ENCODE measurements at regions not wholly inside any gene's neighbourhood (a gene's known extent, or its start where the extent isn't known, plus 50 kb on each side); places are given as distances from the start of the nearest gene placed in this dataset.

GRCh38 chr6:139841794-139842215, 467.4 kb upstream of the CITED2 start:
- Mint-ChIP-seq H3K27ac (no peak overlapping the region), H3K36me3 (no peaks in the 10 kb centered on the region), H3K4me3 (no peak overlapping the region), H3K9me3 (no peaks in the 10 kb centered on the region), H3K27me3 (no peaks in the 10 kb centered on the region), H3K4me1 (no peaks in the 10 kb centered on the region)
- DNase-seq: no peak
- CTCF ChIA-PET: no interaction called here

GRCh38 chr6:139839506-139840156, 465.2 kb upstream of the CITED2 start:
- DNase-seq: no peak
- CTCF ChIA-PET: no interaction called here
- H3K9me3 Mint-ChIP-seq: no peaks in the 10 kb centered on the region
- no peaks in the 10 kb centered on the region for H3K36me3 Mint-ChIP-seq
- no peaks in the 10 kb centered on the region for H3K27me3 Mint-ChIP-seq
- H3K4me1 Mint-ChIP-seq: no peaks in the 10 kb centered on the region
- no peak overlapping the region for H3K4me3 Mint-ChIP-seq
- no peak overlapping the region for H3K27ac Mint-ChIP-seq

- DNase-seq: no peak
- H3K27ac Mint-ChIP-seq: no peak overlapping the region
- H3K4me1 Mint-ChIP-seq: no peaks in the 10 kb centered on the region
- CTCF ChIA-PET: no interaction called here
- no peaks in the 10 kb centered on the region for H3K9me3 Mint-ChIP-seq
- no peaks in the 10 kb centered on the region for H3K27me3 Mint-ChIP-seq
- H3K36me3 Mint-ChIP-seq: no peaks in the 10 kb centered on the region
- H3K4me3 Mint-ChIP-seq: no peak overlapping the region
Observed at GRCh38 chr6:139834232-139834631, 459.8 kb upstream of the CITED2 start.

- H3K27ac Mint-ChIP-seq: no peak overlapping the region
- no peaks in the 10 kb centered on the region for H3K9me3 Mint-ChIP-seq
- CTCF ChIA-PET: no interaction called here
- no peaks in the 10 kb centered on the region for H3K36me3 Mint-ChIP-seq
- H3K27me3 Mint-ChIP-seq: no peaks in the 10 kb centered on the region
- no peak overlapping the region for H3K4me3 Mint-ChIP-seq
- no peaks in the 10 kb centered on the region for H3K4me1 Mint-ChIP-seq
- no peak for DNase-seq
Observed at GRCh38 chr6:139833592-139833991, 459.1 kb upstream of the CITED2 start.

- CTCF ChIA-PET: no interaction called here
- H3K27me3 Mint-ChIP-seq: no peaks in the 10 kb centered on the region
- H3K9me3 Mint-ChIP-seq: no peaks in the 10 kb centered on the region
- DNase-seq: no peak
- no peak overlapping the region for H3K4me3 Mint-ChIP-seq
- no peaks in the 10 kb centered on the region for H3K36me3 Mint-ChIP-seq
- H3K27ac Mint-ChIP-seq: no peak overlapping the region
- no peaks in the 10 kb centered on the region for H3K4me1 Mint-ChIP-seq
Observed at GRCh38 chr6:139832493-139833305, 458.3 kb upstream of the CITED2 start.

- H3K4me1 Mint-ChIP-seq: no peaks in the 10 kb centered on the region
- no peak overlapping the region for H3K4me3 Mint-ChIP-seq
- CTCF ChIA-PET: no interaction called here
- DNase-seq: no peak
- no peaks in the 10 kb centered on the region for H3K27me3 Mint-ChIP-seq
- H3K36me3 Mint-ChIP-seq: no peaks in the 10 kb centered on the region
- H3K9me3 Mint-ChIP-seq: no peaks in the 10 kb centered on the region
- H3K27ac Mint-ChIP-seq: no peak overlapping the region
Observed at GRCh38 chr6:139829576-139829975, 455.1 kb upstream of the CITED2 start.

GRCh38 chr6:139828751-139829519, 454.5 kb upstream of the CITED2 start:
- Mint-ChIP-seq H3K27me3 (no peaks in the 10 kb centered on the region), H3K4me1 (no peaks in the 10 kb centered on the region), H3K4me3 (no peak overlapping the region), H3K9me3 (no peaks in the 10 kb centered on the region), H3K36me3 (no peaks in the 10 kb centered on the region), H3K27ac (no peak overlapping the region)
- CTCF ChIA-PET: no interaction called here
- no peak for DNase-seq

GRCh38 chr6:139825935-139826374, 451.5 kb upstream of the CITED2 start:
- Mint-ChIP-seq H3K36me3 (no peaks in the 10 kb centered on the region), H3K4me1 (no peaks in the 10 kb centered on the region)

GRCh38 chr6:139824864-139825263, 450.4 kb upstream of the CITED2 start:
- Mint-ChIP-seq H3K27ac (no peak overlapping the region), H3K9me3 (no peaks in the 10 kb centered on the region), H3K36me3 (no peaks in the 10 kb centered on the region), H3K4me1 (no peaks in the 10 kb centered on the region), H3K4me3 (no peak overlapping the region), H3K27me3 (no peaks in the 10 kb centered on the region)
- CTCF ChIA-PET: no interaction called here
- DNase-seq: no peak

More at GRCh38 chr6:139825935-139826374, 451.5 kb upstream of the CITED2 start:
- no peaks in the 10 kb centered on the region for H3K27me3 Mint-ChIP-seq
- no peak overlapping the region for H3K4me3 Mint-ChIP-seq
- CTCF ChIA-PET: interaction anchor here (0.5 kb wide), 1 partner anchor 130 kb away, joined by 3 read pairs; no protein-coding TSS in a partner anchor
- H3K9me3 Mint-ChIP-seq: no peaks in the 10 kb centered on the region
- no peak overlapping the region for H3K27ac Mint-ChIP-seq
- no peak for DNase-seq

GRCh38 chr6:139823808-139824126, 449.3 kb upstream of the CITED2 start:
- H3K27ac Mint-ChIP-seq: no peak overlapping the region
- CTCF ChIA-PET: no interaction called here
- H3K4me3 Mint-ChIP-seq: no peak overlapping the region
- no peaks in the 10 kb centered on the region for H3K9me3 Mint-ChIP-seq
- H3K27me3 Mint-ChIP-seq: no peaks in the 10 kb centered on the region
- no peak for DNase-seq
- H3K36me3 Mint-ChIP-seq: no peaks in the 10 kb centered on the region
- H3K4me1 Mint-ChIP-seq: no peaks in the 10 kb centered on the region

GRCh38 chr6:139823099-139823807, 448.8 kb upstream of the CITED2 start:
- CTCF ChIA-PET: no interaction called here
- no peaks in the 10 kb centered on the region for H3K27me3 Mint-ChIP-seq
- H3K4me1 Mint-ChIP-seq: no peaks in the 10 kb centered on the region
- no peak for DNase-seq
- H3K4me3 Mint-ChIP-seq: no peak overlapping the region
- H3K27ac Mint-ChIP-seq: no peak overlapping the region
- H3K36me3 Mint-ChIP-seq: no peaks in the 10 kb centered on the region
- no peaks in the 10 kb centered on the region for H3K9me3 Mint-ChIP-seq

GRCh38 chr6:139821676-139822223, 447.3 kb upstream of the CITED2 start:
- Mint-ChIP-seq H3K36me3 (no peaks in the 10 kb centered on the region), H3K4me3 (no peak overlapping the region), H3K27ac (no peak overlapping the region), H3K9me3 (no peaks in the 10 kb centered on the region), H3K27me3 (no peaks in the 10 kb centered on the region), H3K4me1 (no peaks in the 10 kb centered on the region)
- CTCF ChIA-PET: no interaction called here
- DNase-seq: no peak

GRCh38 chr6:139820210-139820609, 445.8 kb upstream of the CITED2 start:
- no peak overlapping the region for H3K27ac Mint-ChIP-seq
- H3K9me3 Mint-ChIP-seq: no peaks in the 10 kb centered on the region
- H3K27me3 Mint-ChIP-seq: no peaks in the 10 kb centered on the region
- no peak overlapping the region for H3K4me3 Mint-ChIP-seq
- DNase-seq: no peak
- CTCF ChIA-PET: no interaction called here
- no peaks in the 10 kb centered on the region for H3K4me1 Mint-ChIP-seq
- no peaks in the 10 kb centered on the region for H3K36me3 Mint-ChIP-seq

GRCh38 chr6:139819776-139820175, 445.3 kb upstream of the CITED2 start:
- DNase-seq: no peak
- H3K36me3 Mint-ChIP-seq: no peaks in the 10 kb centered on the region

More at GRCh38 chr6:139819776-139820175, 445.3 kb upstream of the CITED2 start:
- CTCF ChIA-PET: no interaction called here
- Mint-ChIP-seq H3K4me1 (no peaks in the 10 kb centered on the region), H3K27me3 (no peaks in the 10 kb centered on the region), H3K27ac (no peak overlapping the region), H3K9me3 (no peaks in the 10 kb centered on the region), H3K4me3 (no peak overlapping the region)
